ENCODE measurements at regions not wholly inside any gene's neighbourhood (a gene's known extent, or its start where the extent isn't known, plus 50 kb on each side); places are given as distances from the start of the nearest gene placed in this dataset.

GRCh38 chr3:130255442-130255841 is 90.0 kb upstream of the COL6A5 start:
- intact Hi-C loops (cut with DNase I), result no loop called here
- Histone ChIP-seq H3K9me3 (no peaks in the 10 kb centered on the region), H3K27ac (no peak overlapping the region), H3K36me3 (replicated peaks in 1 of 2; ENCODE audit: insufficient read depth in 1 of 2, low read depth in 2 of 2) (no peaks in the 10 kb centered on the region), H3K4me1 (no peaks in the 10 kb centered on the region), H3K27me3 (no peaks in the 10 kb centered on the region), H3K4me3 (no peak overlapping the region)
- no peak for DNase-seq
- TF ChIP-seq POLR2A (IDR thresholded peaks at IDR 0.05) (no peak), CTCF (IDR thresholded peaks at IDR 0.05) (no peak)
- no peak for ATAC-seq
- 45 to 52% methylated on average over 1 of the region's 1 CpG for WGBS, 2 donors

- Histone ChIP-seq H3K27ac (no peak overlapping the region), H3K9me3 (no peaks in the 10 kb centered on the region), H3K27me3 (no peaks in the 10 kb centered on the region), H3K4me3 (no peak overlapping the region), H3K36me3 (replicated peaks in 1 of 2; ENCODE audit: insufficient read depth in 1 of 2, low read depth in 2 of 2) (no peaks in the 10 kb centered on the region), H3K4me1 (no peaks in the 10 kb centered on the region)
- 73 to 77% methylated on average over 3 of the region's 3 CpGs for WGBS, 2 donors
- no peak for ATAC-seq
- no peak for TF ChIP-seq POLR2A (IDR thresholded peaks at IDR 0.05)
- no peak for TF ChIP-seq CTCF (IDR thresholded peaks at IDR 0.05)
- intact Hi-C loops (cut with DNase I), result no loop called here
- DNase-seq, result no peak
Measured at GRCh38 chr3:130256821-130257340, 88.6 kb upstream of the COL6A5 start.

- Histone ChIP-seq H3K4me3 (no peak overlapping the region), H3K4me1 (no peaks in the 10 kb centered on the region), H3K9me3 (no peaks in the 10 kb centered on the region), H3K27ac (no peak overlapping the region), H3K36me3 (replicated peaks in 1 of 2; ENCODE audit: insufficient read depth in 1 of 2, low read depth in 2 of 2) (no peaks in the 10 kb centered on the region), H3K27me3 (no peaks in the 10 kb centered on the region)
- ATAC-seq (peak; percentile 27), DNase-seq (peak in 1 of 4 donors; percentile 20)
- intact Hi-C loops (cut with DNase I), result no loop called here
- TF ChIP-seq CTCF (IDR thresholded peaks at IDR 0.05) (no peak), POLR2A (IDR thresholded peaks at IDR 0.05) (no peak)
- WGBS, 2 donors, result 43 to 44% methylated on average over 9 of the region's 9 CpGs
Measured at GRCh38 chr3:130258532-130258952, 86.9 kb upstream of the COL6A5 start.

- TF ChIP-seq POLR2A (IDR thresholded peaks at IDR 0.05) (no peak), CTCF (IDR thresholded peaks at IDR 0.05) (no peak)
- ATAC-seq, result no peak
- Histone ChIP-seq H3K27ac (no peak overlapping the region), H3K36me3 (replicated peaks in 1 of 2; ENCODE audit: insufficient read depth in 1 of 2, low read depth in 2 of 2) (no peaks in the 10 kb centered on the region), H3K4me3 (no peak overlapping the region), H3K9me3 (no peaks in the 10 kb centered on the region), H3K27me3 (no peaks in the 10 kb centered on the region), H3K4me1 (no peaks in the 10 kb centered on the region)
- intact Hi-C loops (cut with DNase I), result no loop called here
- DNase-seq, result no peak
- WGBS, 2 donors, result 53 to 56% methylated on average over 2 of the region's 2 CpGs
Measured at GRCh38 chr3:130259166-130259874, 86.2 kb upstream of the COL6A5 start.

- no peaks in the 10 kb centered on the region for H3K4me1 ChIP-seq
- ATAC-seq (no peak), DNase-seq (peak in 1 of 4 donors; percentile 31)
- H3K4me3 ChIP-seq, result no peak overlapping the region
- 71 to 81% methylated on average over 4 to 5 of the region's 5 CpGs for WGBS, 2 donors
- TF ChIP-seq POLR2A (IDR thresholded peaks at IDR 0.05) (no peak), CTCF (IDR thresholded peaks at IDR 0.05) (no peak)
- no peak overlapping the region for H3K27ac ChIP-seq
- no peaks in the 10 kb centered on the region for H3K9me3 ChIP-seq
- intact Hi-C loops (cut with DNase I), result no loop called here
- H3K27me3 ChIP-seq, result no peaks in the 10 kb centered on the region
- H3K36me3 ChIP-seq (replicated peaks in 1 of 2; ENCODE audit: insufficient read depth in 1 of 2, low read depth in 2 of 2), result no peaks in the 10 kb centered on the region
Measured at GRCh38 chr3:130260918-130261317, 84.6 kb upstream of the COL6A5 start.
